ENCODE measurements at regions not wholly inside any gene's neighbourhood (a gene's known extent, or its start where the extent isn't known, plus 50 kb on each side); places are given as distances from the start of the nearest gene placed in this dataset.
"Not testable (repeated sequence)": the region's sequence is repeated elsewhere in the genome, so short reads cannot be mapped to it uniquely, and the experiment has no call there.

- TF ChIP-seq CTCF (conservative IDR thresholded peaks at IDR 0.05); ZFX (IDR thresholded peaks at IDR 0.05): not testable (repeated sequence)
These were observed 229.8 kb upstream of the PLGLB2 start for GRCh38 chr2:87518066-87518465.
